Activated T-cell treated with anti-CD3 and anti-CD28 coated beads, Interleukin-2, amount 50 U/mL, for 4 hours (primary cell): ENCODE measurements at regions not wholly inside any gene's neighbourhood (a gene's known extent, or its start where the extent isn't known, plus 50 kb on each side); places are given as distances from the start of the nearest gene placed in this dataset.
A peak's percentile ranks its signal among the peaks of the same experiment; 100 is the strongest.
"Not testable (repeated sequence)": the region's sequence is repeated elsewhere in the genome, so short reads cannot be mapped to it uniquely, and the experiment has no call there.

Source experiments
- ATAC-seq, 2 donors: fragments of 200-7000 bp; cut with Tn5 transposase; one replicate each; pipeline ENCODE4 v1.10.0; 2021
- DNase-seq: peaks from one replicate; pipeline ENCODE4 v3.0.0-alpha.2; 2020
- H3K27me3 Mint-ChIP-seq: one replicate; pipeline ENCODE4 v1.8.0; 2021; ENCODE audit warnings: low read depth, mixed read lengths
- H3K36me3 Mint-ChIP-seq: one replicate; pipeline ENCODE4 v1.8.0; 2022; ENCODE audit warnings: mixed read lengths; ENCODE audit not compliant: insufficient read depth
- H3K4me1 Mint-ChIP-seq: one replicate; pipeline ENCODE4 v1.8.0; 2021; ENCODE audit warnings: low read depth, mixed read lengths
- H3K4me3 Mint-ChIP-seq: one replicate; pipeline ENCODE4 v1.8.0; 2021; ENCODE audit warnings: mild to moderate bottlenecking, moderate library complexity, mixed read lengths
- H3K9me3 Mint-ChIP-seq: one replicate; pipeline ENCODE4 v1.8.0; 2021; ENCODE audit warnings: mixed read lengths

DNA sequence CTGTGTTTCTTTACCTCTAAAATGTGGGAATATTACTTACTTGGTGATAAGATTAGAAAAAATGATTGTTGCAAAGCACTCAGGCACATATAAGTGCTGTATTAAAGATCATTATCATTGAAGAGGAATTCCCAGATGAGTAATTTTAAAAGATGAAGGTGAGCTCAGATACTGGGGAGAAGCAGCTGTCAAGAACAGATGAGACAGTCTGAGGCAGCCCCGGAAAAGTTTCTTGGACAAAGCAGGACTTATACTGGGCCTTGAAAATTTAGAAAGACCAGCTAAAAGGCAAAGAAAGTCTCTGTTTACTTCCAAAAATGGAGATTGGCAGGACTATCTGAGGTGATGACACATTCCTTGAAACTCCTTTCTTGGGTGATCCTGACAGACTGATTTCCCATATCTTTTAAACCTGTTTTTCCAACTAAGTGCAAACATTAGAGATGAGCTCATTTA, 93.8 kb upstream of the MARCKS start:
- Mint-ChIP-seq H3K4me3 (no peak overlapping the region), H3K9me3 (no peaks in the 10 kb centered on the region), H3K27me3 (no peaks in the 10 kb centered on the region), H3K4me1 (peaks cover 2% of the 10 kb centered on the region), H3K36me3 (no peaks in the 10 kb centered on the region)
- DNase-seq: no peak
- no peak for ATAC-seq

DNA sequence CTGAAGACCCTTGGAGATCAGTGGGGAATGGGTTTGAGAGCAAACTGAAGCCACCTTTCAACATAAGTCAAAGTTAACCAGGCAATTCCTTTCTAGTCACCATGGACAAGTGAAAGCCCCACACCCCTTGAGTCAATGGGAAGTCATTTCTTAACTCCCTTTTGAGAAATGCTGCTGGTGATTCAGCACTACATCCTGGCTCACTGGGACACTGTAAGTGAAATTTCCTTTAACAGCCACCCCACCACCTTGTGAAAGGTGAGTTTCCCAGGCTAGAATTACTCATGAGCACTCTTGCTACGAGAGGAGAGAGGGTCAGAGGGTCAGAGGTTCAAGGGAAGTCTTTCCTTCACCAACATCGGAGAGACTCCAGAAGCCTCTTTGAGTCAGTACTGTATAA, 93.3 kb upstream of the MARCKS start:
- no peaks in the 10 kb centered on the region for H3K27me3 Mint-ChIP-seq
- DNase-seq: no peak
- H3K36me3 Mint-ChIP-seq: no peaks in the 10 kb centered on the region
- H3K4me3 Mint-ChIP-seq: no peak overlapping the region
- H3K4me1 Mint-ChIP-seq: peaks cover 2% of the 10 kb centered on the region
- H3K9me3 Mint-ChIP-seq: no peaks in the 10 kb centered on the region
- peak in 1 of 2 donors; percentile 35 for ATAC-seq

DNA sequence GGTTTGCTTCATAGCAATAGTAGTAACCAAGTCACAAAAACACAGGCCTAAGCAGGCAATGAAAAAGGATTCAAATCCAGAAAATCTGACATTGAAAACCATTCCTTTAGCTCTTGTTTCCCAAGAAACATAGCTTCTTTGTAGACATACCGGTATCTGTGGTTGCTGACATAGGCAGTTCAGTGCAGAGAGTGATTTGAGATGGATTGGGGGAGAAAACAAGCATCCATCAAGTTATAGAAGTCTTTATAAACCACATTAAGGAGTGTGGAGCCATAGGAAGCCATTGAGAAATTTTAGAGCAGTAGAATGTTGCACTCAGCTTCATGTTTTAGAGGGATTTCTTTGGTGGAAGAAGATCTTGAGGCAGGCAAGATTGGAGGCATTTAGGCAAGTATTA, 91.2 kb upstream of the MARCKS start:
- H3K36me3 Mint-ChIP-seq: no peaks in the 10 kb centered on the region
- H3K4me3 Mint-ChIP-seq: no peak overlapping the region
- ATAC-seq (no peak), DNase-seq (no peak)
- H3K9me3 Mint-ChIP-seq: no peaks in the 10 kb centered on the region
- H3K4me1 Mint-ChIP-seq: peaks cover 2% of the 10 kb centered on the region
- H3K27me3 Mint-ChIP-seq: no peaks in the 10 kb centered on the region

- no peaks in the 10 kb centered on the region for H3K36me3 Mint-ChIP-seq
- no peaks in the 10 kb centered on the region for H3K9me3 Mint-ChIP-seq
- DNase-seq (no peak), ATAC-seq (no peak)
- no peaks in the 10 kb centered on the region for H3K27me3 Mint-ChIP-seq
- H3K4me3 Mint-ChIP-seq: no peak overlapping the region
- peaks cover 2% of the 10 kb centered on the region for H3K4me1 Mint-ChIP-seq
Measured at GRCh38 chr6:113767985-113768384, 89.2 kb upstream of the MARCKS start.

- Mint-ChIP-seq H3K4me3 (no peak overlapping the region), H3K9me3 (no peaks in the 10 kb centered on the region), H3K4me1 (no peaks in the 10 kb centered on the region), H3K36me3 (no peaks in the 10 kb centered on the region), H3K27me3 (no peaks in the 10 kb centered on the region)
- DNase-seq (no peak), ATAC-seq (no peak)
Measured at GRCh38 chr6:113772961-113773360, 84.2 kb upstream of the MARCKS start.

DNA sequence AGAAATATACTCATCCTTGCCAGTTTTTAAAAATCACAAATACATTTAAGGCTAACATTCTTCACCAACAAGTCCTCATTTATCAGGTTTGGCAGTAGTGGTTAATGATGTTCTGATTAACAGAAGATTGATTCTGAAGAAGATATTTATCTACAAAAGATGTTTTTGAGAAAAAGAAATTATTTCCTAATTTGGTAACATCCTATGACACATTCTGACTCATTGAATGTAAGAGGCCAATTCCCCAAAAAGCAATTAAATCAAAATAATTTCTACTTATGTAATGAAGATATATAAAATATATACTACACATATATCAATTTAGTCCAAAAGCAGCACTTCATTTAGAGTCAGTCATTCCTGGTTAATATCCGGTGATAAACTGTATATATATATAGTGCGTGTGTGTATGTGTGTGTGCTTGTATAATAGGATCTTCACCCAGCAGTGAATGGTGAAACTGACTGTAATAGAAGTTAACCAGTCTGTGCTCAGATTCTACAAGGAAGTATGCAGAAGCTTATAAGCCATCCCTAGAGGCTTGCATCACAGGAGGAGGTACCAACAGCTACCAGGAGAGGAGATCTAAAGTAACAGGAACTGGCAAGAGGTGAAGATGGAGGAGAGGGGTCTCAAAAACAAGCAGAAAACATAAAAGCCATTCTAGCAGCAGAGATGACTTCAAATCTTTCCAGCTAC, 82.9 kb upstream of the MARCKS start:
- Mint-ChIP-seq H3K4me1 (no peaks in the 10 kb centered on the region), H3K36me3 (no peaks in the 10 kb centered on the region), H3K27me3 (no peaks in the 10 kb centered on the region), H3K9me3 (no peaks in the 10 kb centered on the region), H3K4me3 (no peak overlapping the region)
- DNase-seq: no peak
- ATAC-seq: no peak

DNA sequence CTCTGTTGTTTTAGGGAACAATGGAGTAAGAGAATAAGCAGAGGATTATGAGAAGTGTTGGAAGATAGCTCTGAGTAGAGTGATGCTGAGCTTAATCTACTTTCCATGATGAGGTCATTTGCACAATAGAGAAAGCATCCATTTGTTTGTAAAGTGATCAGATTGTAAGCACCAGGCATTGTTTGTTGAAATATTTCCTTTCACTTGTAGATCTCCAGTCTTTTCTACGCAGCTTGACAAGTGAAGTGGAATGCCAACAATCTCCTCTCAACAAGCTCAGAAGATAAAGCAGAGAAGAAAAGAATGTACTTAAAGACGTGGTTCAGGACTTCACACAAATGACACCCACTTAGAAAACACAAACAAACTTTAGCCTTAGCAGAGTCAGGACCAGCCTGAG, 80.1 kb upstream of the MARCKS start:
- DNase-seq (no peak), ATAC-seq (no peak)
- Mint-ChIP-seq H3K27me3 (no peaks in the 10 kb centered on the region), H3K4me3 (no peak overlapping the region), H3K9me3 (no peaks in the 10 kb centered on the region), H3K36me3 (no peaks in the 10 kb centered on the region), H3K4me1 (no peaks in the 10 kb centered on the region)

- DNase-seq (no peak), ATAC-seq (no peak)
- Mint-ChIP-seq H3K27me3 (no peaks in the 10 kb centered on the region), H3K36me3 (no peaks in the 10 kb centered on the region), H3K4me1 (no peaks in the 10 kb centered on the region), H3K9me3 (no peaks in the 10 kb centered on the region), H3K4me3 (no peak overlapping the region)
Measured at GRCh38 chr6:113777601-113778000, 79.5 kb upstream of the MARCKS start.

- no peaks in the 10 kb centered on the region for H3K36me3 Mint-ChIP-seq
- H3K4me3 Mint-ChIP-seq: no peak overlapping the region
- H3K27me3 Mint-ChIP-seq: no peaks in the 10 kb centered on the region
- no peaks in the 10 kb centered on the region for H3K4me1 Mint-ChIP-seq
- ATAC-seq (no peak), DNase-seq (no peak)
- H3K9me3 Mint-ChIP-seq: no peaks in the 10 kb centered on the region
Measured at GRCh38 chr6:113779656-113780055, 77.5 kb upstream of the MARCKS start.

DNA sequence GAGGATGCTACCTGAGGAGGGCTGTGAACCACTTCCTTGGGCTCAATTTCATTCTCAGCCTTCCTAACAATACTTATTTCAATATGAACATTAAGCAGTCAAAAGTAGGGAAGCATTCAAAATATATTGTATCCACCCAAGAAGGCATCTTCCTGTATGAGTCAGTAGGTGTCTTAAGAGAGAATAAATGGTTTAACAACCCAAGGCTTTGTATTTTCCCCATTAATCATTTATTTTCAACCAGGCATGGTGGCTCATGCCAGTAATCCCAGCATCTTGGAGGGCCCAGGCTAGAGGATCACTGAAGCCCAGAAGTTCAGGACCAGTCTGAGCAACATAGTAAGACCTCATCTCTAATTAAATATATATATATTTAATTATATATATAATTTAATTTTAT, 74.5 kb upstream of the MARCKS start:
- Mint-ChIP-seq H3K4me3 (no peak overlapping the region), H3K36me3 (no peaks in the 10 kb centered on the region), H3K9me3 (no peaks in the 10 kb centered on the region), H3K4me1 (no peaks in the 10 kb centered on the region), H3K27me3 (no peaks in the 10 kb centered on the region)
- DNase-seq (no peak), ATAC-seq (no peak)

DNA sequence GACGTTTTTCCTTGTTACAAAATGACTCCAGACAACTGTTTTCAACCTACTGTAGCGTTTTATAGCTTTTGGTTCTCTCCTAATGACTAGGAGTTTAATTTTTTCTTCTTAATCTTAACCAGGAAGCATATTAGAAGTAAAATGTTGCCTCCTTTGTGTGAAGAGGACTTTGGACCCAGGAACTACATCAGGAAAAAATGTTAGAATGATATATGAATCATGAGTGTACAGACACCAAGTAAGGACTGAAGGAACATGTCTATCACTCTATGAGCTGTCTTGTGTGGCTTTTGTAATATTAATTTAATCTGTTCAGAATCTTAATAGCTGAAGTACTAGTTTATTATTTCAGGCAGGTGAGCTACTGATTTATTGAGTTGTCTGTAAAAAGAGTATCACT, 71.0 kb upstream of the MARCKS start:
- Mint-ChIP-seq H3K27me3 (no peaks in the 10 kb centered on the region), H3K4me1 (no peaks in the 10 kb centered on the region), H3K9me3 (no peaks in the 10 kb centered on the region), H3K36me3 (no peaks in the 10 kb centered on the region), H3K4me3 (no peak overlapping the region)
- no peak for ATAC-seq
- DNase-seq: no peak

- ATAC-seq (no peak), DNase-seq (no peak)
- Mint-ChIP-seq H3K27me3 (no peaks in the 10 kb centered on the region), H3K4me1 (no peaks in the 10 kb centered on the region), H3K36me3 (no peaks in the 10 kb centered on the region), H3K9me3 (no peaks in the 10 kb centered on the region), H3K4me3 (no peak overlapping the region)
Measured at GRCh38 chr6:113788586-113788985, 68.6 kb upstream of the MARCKS start.

DNA sequence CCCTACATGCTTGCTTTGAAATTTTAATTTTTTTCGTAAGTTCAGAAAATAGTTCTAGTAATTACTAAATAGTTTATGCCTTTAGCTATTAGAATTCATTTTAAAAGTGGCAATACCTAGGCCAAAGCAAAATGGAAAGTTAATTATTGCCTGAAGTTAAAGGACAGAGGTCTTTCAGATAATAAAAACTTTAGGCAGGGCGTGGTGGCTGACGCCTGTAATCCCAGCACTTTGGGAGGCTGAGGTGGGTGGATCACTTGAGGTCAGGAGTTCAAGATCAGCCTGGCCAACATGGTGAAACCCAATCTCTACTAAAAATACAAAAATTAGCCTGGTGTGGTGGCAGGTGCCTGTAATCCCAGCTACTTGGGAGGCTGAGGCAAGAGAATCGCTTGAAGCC, 65.9 kb upstream of the MARCKS start:
- not testable (repeated sequence) for H3K36me3 Mint-ChIP-seq, H3K4me3 Mint-ChIP-seq, H3K27me3 Mint-ChIP-seq, H3K9me3 Mint-ChIP-seq, DNase-seq, H3K4me1 Mint-ChIP-seq, ATAC-seq

DNA sequence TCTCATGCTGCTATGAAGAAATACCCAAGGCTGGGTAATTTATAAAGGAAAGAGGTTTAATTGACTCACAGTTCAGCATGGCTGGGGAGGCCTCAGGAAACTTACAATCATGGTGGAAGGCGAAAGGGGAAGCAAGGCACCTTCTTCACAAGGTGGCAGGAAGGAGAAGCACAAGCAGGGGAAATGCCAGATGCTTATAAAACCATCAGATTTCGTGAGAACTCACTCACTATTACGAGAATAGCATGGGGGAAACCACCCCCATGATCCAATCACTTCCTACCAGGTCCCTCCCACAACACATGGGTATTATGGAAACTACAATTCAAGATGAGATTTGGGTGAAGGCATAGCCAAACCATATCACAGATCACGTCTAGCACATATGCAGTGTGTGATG, 61.8 kb upstream of the MARCKS start:
- H3K4me1 Mint-ChIP-seq, H3K9me3 Mint-ChIP-seq, H3K36me3 Mint-ChIP-seq, H3K4me3 Mint-ChIP-seq, H3K27me3 Mint-ChIP-seq, DNase-seq, ATAC-seq: not testable (repeated sequence)

- Mint-ChIP-seq H3K9me3 (no peaks in the 10 kb centered on the region), H3K27me3 (peaks cover 4% of the 10 kb centered on the region), H3K36me3 (no peaks in the 10 kb centered on the region), H3K4me3 (no peak overlapping the region), H3K4me1 (no peaks in the 10 kb centered on the region)
- ATAC-seq (no peak), DNase-seq (no peak)
Measured at GRCh38 chr6:113796038-113796437, 61.1 kb upstream of the MARCKS start.

- Mint-ChIP-seq H3K4me3 (no peak overlapping the region), H3K4me1 (no peaks in the 10 kb centered on the region), H3K36me3 (no peaks in the 10 kb centered on the region), H3K9me3 (no peaks in the 10 kb centered on the region), H3K27me3 (no peaks in the 10 kb centered on the region)
- no peak for DNase-seq
- no peak for ATAC-seq
Measured at GRCh38 chr6:113802779-113803178, 54.4 kb upstream of the MARCKS start.
